Smooth muscle cell (in vitro differentiated cells): ENCODE measurements at regions not wholly inside any gene's neighbourhood (a gene's known extent, or its start where the extent isn't known, plus 50 kb on each side); places are given as distances from the start of the nearest gene placed in this dataset.

ENCODE experiments used
- DNase-seq: peaks from one replicate; lab custom pipeline; 2025; ENCODE audit not compliant: unreplicated experiment; lab: John Stamatoyannopoulos, UW
- H2AFZ ChIP-seq: fragments of 200-600 bp; sonication (generic); 2 replicates; pipeline ENCODE4 v1.6.0; 2016; ENCODE audit warnings: antibody characterized with exemption, low read depth, mild to moderate bottlenecking
- H3F3A ChIP-seq: fragments of 200-600 bp; sonication (generic); 2 replicates; pipeline ENCODE4 v1.6.0; 2017; ENCODE audit warnings: antibody characterized with exemption, low read depth
- H3K27ac ChIP-seq: fragments of 200-600 bp; sonication (generic); 2 replicates; pipeline ENCODE4 v1.5.1; 2016; ENCODE audit warnings: low read depth, mild to moderate bottlenecking
- H3K27me3 ChIP-seq: fragments of 200-600 bp; sonication (generic); 2 replicates; pipeline ENCODE4 v1.6.1; 2016; ENCODE audit warnings: low read depth, mild to moderate bottlenecking
- H3K36me3 ChIP-seq: fragments of 200-600 bp; sonication (generic); 2 replicates; pipeline ENCODE4 v1.5.1; 2016; ENCODE audit warnings: low read depth
- H3K4me1 ChIP-seq: fragments of 200-600 bp; sonication (generic); 2 replicates; pipeline ENCODE4 v1.5.1; 2016; ENCODE audit warnings: low read depth
- H3K4me2 ChIP-seq: fragments of 200-600 bp; sonication (generic); 2 replicates; pipeline ENCODE4 v1.6.0; 2016; ENCODE audit warnings: mild to moderate bottlenecking
- H3K4me3 ChIP-seq: fragments of 200-600 bp; sonication (generic); 2 replicates; pipeline ENCODE4 v1.5.1; 2016; ENCODE audit warnings: mild to moderate bottlenecking
- H3K79me2 ChIP-seq: fragments of 200-600 bp; sonication (generic); 2 replicates; pipeline ENCODE4 v1.6.0; 2016; ENCODE audit warnings: low read depth, mild to moderate bottlenecking
- H3K9ac ChIP-seq: fragments of 200-600 bp; sonication (generic); 2 replicates; pipeline ENCODE4 v1.6.0; 2016; ENCODE audit warnings: low read depth
- H3K9me3 ChIP-seq: fragments of 200-600 bp; sonication (generic); replicated peaks from 2 replicates; pipeline ENCODE4 v1.5.1; 2016; ENCODE audit warnings: low read depth
- H4K20me1 ChIP-seq: fragments of 200-600 bp; sonication (generic); 2 replicates; pipeline ENCODE4 v1.6.0; 2016; ENCODE audit warnings: low read depth
- CTCF ChIP-seq: fragments of 200-600 bp; sonication (generic); IDR thresholded peaks from 2 replicates; pipeline ENCODE4 v1.5.1; 2017; ENCODE audit warnings: borderline replicate concordance, mild to moderate bottlenecking, antibody characterized with exemption; ENCODE audit not compliant: insufficient read depth, poor library complexity, severe bottlenecking
- WGBS: methylation state at CpG from one replicate; pipeline ENCODE4 v1.1.7; 2016; ENCODE audit warnings: low lambda C conversion rate; 5-methylcytosine and 5-hydroxymethylcytosine counted together

- Histone ChIP-seq H3K9ac (no peak overlapping the region), H3K27ac (no peak overlapping the region), H3K79me2 (no peaks in the 10 kb centered on the region), H2AFZ (no peak overlapping the region), H3K27me3 (no peaks in the 10 kb centered on the region), H3K4me2 (no peak overlapping the region), H3K9me3 (no peaks in the 10 kb centered on the region), H3K4me1 (no peaks in the 10 kb centered on the region), H3K4me3 (no peak overlapping the region), H3F3A (no peaks in the 10 kb centered on the region), H3K36me3 (no peaks in the 10 kb centered on the region), H4K20me1 (no peaks in the 10 kb centered on the region)
- WGBS: 88% methylated on average over 3 of the region's 3 CpGs
- DNase-seq: no peak
- no peak for TF ChIP-seq CTCF
Measured at GRCh38 chrX:34716302-34716701, 59.2 kb upstream of the TMEM47 start.

GRCh38 chrX:34734383-34734782 is 77.3 kb upstream of the TMEM47 start:
- H3K27ac ChIP-seq: peak overlapping the region; percentile 2
- TF ChIP-seq CTCF: no peak
- no peaks in the 10 kb centered on the region for H3F3A ChIP-seq
- no peak for DNase-seq
- H3K9me3 ChIP-seq: no peaks in the 10 kb centered on the region
- no peak overlapping the region for H3K4me2 ChIP-seq
- H3K79me2 ChIP-seq: no peaks in the 10 kb centered on the region
- no peaks in the 10 kb centered on the region for H3K27me3 ChIP-seq
- no peaks in the 10 kb centered on the region for H3K36me3 ChIP-seq
- WGBS: 15% methylated on average over 1 of the region's 1 CpG
- H3K9ac ChIP-seq: no peak overlapping the region
- H3K4me3 ChIP-seq: no peak overlapping the region
- no peaks in the 10 kb centered on the region for H4K20me1 ChIP-seq
- no peak overlapping the region for H2AFZ ChIP-seq
- no peaks in the 10 kb centered on the region for H3K4me1 ChIP-seq

GRCh38 chrX:34744521-34744920 is 87.4 kb upstream of the TMEM47 start:
- WGBS: 87% methylated on average over 4 of the region's 4 CpGs
- no peaks in the 10 kb centered on the region for H3K79me2 ChIP-seq

More at GRCh38 chrX:34744521-34744920, 87.4 kb upstream of the TMEM47 start:
- H2AFZ ChIP-seq: no peak overlapping the region
- no peaks in the 10 kb centered on the region for H3K9me3 ChIP-seq
- no peak overlapping the region for H3K4me3 ChIP-seq
- H3F3A ChIP-seq: no peaks in the 10 kb centered on the region
- no peak overlapping the region for H3K27ac ChIP-seq
- no peak overlapping the region for H3K9ac ChIP-seq
- no peak for DNase-seq
- no peaks in the 10 kb centered on the region for H3K27me3 ChIP-seq
- H3K4me2 ChIP-seq: no peak overlapping the region
- H3K36me3 ChIP-seq: no peaks in the 10 kb centered on the region
- H3K4me1 ChIP-seq: no peaks in the 10 kb centered on the region
- TF ChIP-seq CTCF: no peak
- no peaks in the 10 kb centered on the region for H4K20me1 ChIP-seq
